ENCODE measurements at regions not wholly inside any gene's neighbourhood (a gene's known extent, or its start where the extent isn't known, plus 50 kb on each side); places are given as distances from the start of the nearest gene placed in this dataset.

DNA sequence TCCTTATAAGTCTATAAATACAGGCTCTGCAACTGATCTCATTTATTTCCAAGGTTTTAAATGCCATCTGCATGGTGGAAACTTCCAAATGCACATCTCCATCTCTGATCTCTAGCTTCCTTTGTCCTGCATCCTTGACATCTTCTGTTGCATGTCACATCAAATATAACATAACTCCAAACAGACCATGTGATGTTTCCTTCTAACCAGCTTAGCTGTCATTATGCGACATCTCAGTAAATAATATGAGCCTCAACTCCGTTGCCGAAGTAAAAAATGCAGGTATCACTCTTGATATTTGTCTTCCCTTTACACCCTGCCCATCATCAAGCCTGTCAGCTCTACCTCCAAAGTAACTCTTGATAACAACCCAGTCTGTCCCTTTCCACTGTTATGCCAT is 506.4 kb upstream of the C9orf72 start:
- TF ChIP-seq, protein P1, sequence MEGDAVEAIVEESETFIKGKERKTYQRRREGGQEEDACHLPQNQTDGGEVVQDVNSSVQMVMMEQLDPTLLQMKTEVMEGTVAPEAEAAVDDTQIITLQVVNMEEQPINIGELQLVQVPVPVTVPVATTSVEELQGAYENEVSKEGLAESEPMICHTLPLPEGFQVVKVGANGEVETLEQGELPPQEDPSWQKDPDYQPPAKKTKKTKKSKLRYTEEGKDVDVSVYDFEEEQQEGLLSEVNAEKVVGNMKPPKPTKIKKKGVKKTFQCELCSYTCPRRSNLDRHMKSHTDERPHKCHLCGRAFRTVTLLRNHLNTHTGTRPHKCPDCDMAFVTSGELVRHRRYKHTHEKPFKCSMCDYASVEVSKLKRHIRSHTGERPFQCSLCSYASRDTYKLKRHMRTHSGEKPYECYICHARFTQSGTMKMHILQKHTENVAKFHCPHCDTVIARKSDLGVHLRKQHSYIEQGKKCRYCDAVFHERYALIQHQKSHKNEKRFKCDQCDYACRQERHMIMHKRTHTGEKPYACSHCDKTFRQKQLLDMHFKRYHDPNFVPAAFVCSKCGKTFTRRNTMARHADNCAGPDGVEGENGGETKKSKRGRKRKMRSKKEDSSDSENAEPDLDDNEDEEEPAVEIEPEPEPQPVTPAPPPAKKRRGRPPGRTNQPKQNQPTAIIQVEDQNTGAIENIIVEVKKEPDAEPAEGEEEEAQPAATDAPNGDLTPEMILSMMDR (IDR thresholded peaks at IDR 0.05; ENCODE audit: low read length): no peak
- TF ChIP-seq EZH2 (IDR thresholded peaks at IDR 0.05; ENCODE audit: borderline replicate concordance, low read length): no peak
